H9 (cell line): ENCODE measurements at regions not wholly inside any gene's neighbourhood (a gene's known extent, or its start where the extent isn't known, plus 50 kb on each side); places are given as distances from the start of the nearest gene placed in this dataset.

Source experiments
- DNase-seq: peaks from one replicate; pipeline ENCODE4 v3.0.0-alpha.2; 2017
- H2AFZ ChIP-seq: one replicate; pipeline ENCODE4 v1.6.1; 2013; ENCODE audit warnings: mild to moderate bottlenecking, low read length, control low read depth, moderate library complexity
- H2AK5ac ChIP-seq: 2 replicates; pipeline ENCODE4 v1.6.1; 2013; ENCODE audit warnings: low read length, control low read depth, mixed read lengths; ENCODE audit not compliant: insufficient read length
- H2BK120ac ChIP-seq: one replicate; pipeline ENCODE4 v1.6.1; 2013; ENCODE audit warnings: low read depth, mild to moderate bottlenecking, low read length, control low read depth, inconsistent platforms; ENCODE audit not compliant: poor library complexity, severe bottlenecking
- H2BK12ac ChIP-seq: 2 replicates; pipeline ENCODE4 v1.6.1; 2013; ENCODE audit warnings: low read length, control low read depth, mixed read lengths, low read depth; ENCODE audit not compliant: insufficient read length
- H2BK15ac ChIP-seq: 2 replicates; pipeline ENCODE4 v1.6.1; 2013; ENCODE audit warnings: low read depth, low read length, control low read depth
- H2BK20ac ChIP-seq: one replicate; pipeline ENCODE4 v1.6.1; 2013; ENCODE audit warnings: low read depth, mild to moderate bottlenecking, low read length, control low read depth, inconsistent platforms; ENCODE audit not compliant: poor library complexity, severe bottlenecking
- H2BK5ac ChIP-seq: 2 replicates; pipeline ENCODE4 v1.6.1; 2013; ENCODE audit warnings: low read length, control low read depth, mixed read lengths; ENCODE audit not compliant: insufficient read length
- H3K14ac ChIP-seq: 2 replicates; pipeline ENCODE4 v1.6.1; 2013; ENCODE audit warnings: low read length, control low read depth; ENCODE audit not compliant: insufficient read depth
- H3K18ac ChIP-seq: 2 replicates; pipeline ENCODE4 v1.6.1; 2013; ENCODE audit warnings: low read depth, mild to moderate bottlenecking, mixed read lengths, low read length, control low read depth; ENCODE audit not compliant: insufficient read length
- H3K23ac ChIP-seq: 2 replicates; pipeline ENCODE4 v1.6.1; 2013; ENCODE audit warnings: low read length, control low read depth, mixed read lengths, low read depth; ENCODE audit not compliant: insufficient read length
- H3K23me2 ChIP-seq: 2 replicates; pipeline ENCODE4 v1.6.1; 2013; ENCODE audit warnings: low read depth, mild to moderate bottlenecking, mixed read lengths, low read length, control low read depth; ENCODE audit not compliant: insufficient read length, poor library complexity, severe bottlenecking
- H3K27ac ChIP-seq: 2 replicates; pipeline ENCODE4 v1.5.1; 2013; ENCODE audit warnings: low read length, control low read depth, mixed read lengths, low read depth; ENCODE audit not compliant: insufficient read length
- H3K27me3 ChIP-seq: 2 replicates; pipeline ENCODE4 v1.6.1; 2013; ENCODE audit warnings: low read length, control low read depth, inconsistent platforms; ENCODE audit not compliant: insufficient read depth
- H3K4ac ChIP-seq: 2 replicates; pipeline ENCODE4 v1.6.1; 2013; ENCODE audit warnings: low read depth, mild to moderate bottlenecking, control low read depth, inconsistent platforms, low read length, moderate library complexity
- H3K4me1 ChIP-seq: 2 replicates; pipeline ENCODE4 v1.6.1; 2013; ENCODE audit warnings: low read length, control low read depth, inconsistent platforms; ENCODE audit not compliant: insufficient read depth
- H3K4me2 ChIP-seq: 2 replicates; pipeline ENCODE4 v1.6.1; 2013; ENCODE audit warnings: low read length, control low read depth, mixed read lengths; ENCODE audit not compliant: insufficient read length, insufficient read depth
- H3K56ac ChIP-seq: 2 replicates; pipeline ENCODE4 v1.6.1; 2013; ENCODE audit warnings: low read depth, mild to moderate bottlenecking, mixed read lengths, low read length, control low read depth; ENCODE audit not compliant: insufficient read length
- H3K79me1 ChIP-seq: 2 replicates; pipeline ENCODE4 v1.6.1; 2013; ENCODE audit warnings: low read depth, mild to moderate bottlenecking, moderate library complexity, low read length, control low read depth, inconsistent platforms; ENCODE audit not compliant: insufficient read depth, poor library complexity, severe bottlenecking
- H3K79me2 ChIP-seq: 2 replicates; pipeline ENCODE4 v1.6.1; 2013; ENCODE audit warnings: low read length, control low read depth, inconsistent platforms; ENCODE audit not compliant: insufficient read depth
- H3K9ac ChIP-seq: 2 replicates; pipeline ENCODE4 v1.6.1; 2013; ENCODE audit warnings: low read length, control low read depth, mixed read lengths; ENCODE audit not compliant: insufficient read length; ENCODE audit errors: extremely low read depth
- H3K9me3 ChIP-seq: one replicate; pipeline ENCODE4 v1.6.1; 2013; ENCODE audit warnings: low read depth, low read length, inconsistent platforms; ENCODE audit not compliant: control insufficient read depth
- H3T11ph ChIP-seq: one replicate; pipeline ENCODE4 v1.6.1; 2013; ENCODE audit warnings: mild to moderate bottlenecking, low read length, control low read depth, inconsistent platforms
- H4K20me1 ChIP-seq: one replicate; pipeline ENCODE4 v1.6.1; 2013; ENCODE audit not compliant: control insufficient read depth, insufficient read length, insufficient read depth
- H4K5ac ChIP-seq: 2 replicates; pipeline ENCODE4 v1.6.1; 2013; ENCODE audit warnings: low read depth, mild to moderate bottlenecking, mixed read lengths, low read length, control low read depth; ENCODE audit not compliant: insufficient read length
- H4K8ac ChIP-seq: replicated peaks from 2 replicates; pipeline ENCODE4 v1.6.1; 2013; ENCODE audit warnings: low read length, control low read depth, mixed read lengths, low read depth; ENCODE audit not compliant: insufficient read length
- H4K91ac ChIP-seq: 2 replicates; pipeline ENCODE4 v1.6.1; 2013; ENCODE audit warnings: low read depth, mild to moderate bottlenecking, moderate library complexity, mixed read lengths, low read length, control low read depth; ENCODE audit not compliant: insufficient read length
- H3K27ac Mint-ChIP-seq, 3 experiments: 2 replicates in 2 of 3; 3 replicates in 1 of 3; pipeline ENCODE4 v1.8.0; 2020 to 2021; ENCODE audit warnings: mixed read lengths in 3 of 3, mild to moderate bottlenecking in 1 of 3, moderate library complexity in 1 of 3
- H3K27me3 Mint-ChIP-seq: 2 replicates; pipeline ENCODE4 v1.8.0; 2021; ENCODE audit warnings: low read depth, mild to moderate bottlenecking, moderate library complexity, mixed read lengths
- H3K36me3 Mint-ChIP-seq, 3 experiments: 2 replicates in 2 of 3; 3 replicates in 1 of 3; pipeline ENCODE4 v1.8.0; 2020 to 2021; ENCODE audit warnings: low read depth in 3 of 3, mixed read lengths in 3 of 3; ENCODE audit not compliant: insufficient read depth in 1 of 3
- H3K4me1 Mint-ChIP-seq, 2 experiments: 2 replicates each; pipeline ENCODE4 v1.8.0; 2020; ENCODE audit warnings: mixed read lengths in 2 of 2
- H3K4me3 Mint-ChIP-seq, 2 experiments: 2 replicates in 1 of 2; 3 replicates in 1 of 2; pipeline ENCODE4 v1.8.0; 2020 to 2021; ENCODE audit warnings: mild to moderate bottlenecking in 2 of 2, mixed read lengths in 2 of 2, moderate library complexity in 1 of 2
- H3K9me3 Mint-ChIP-seq, 2 experiments: 2 replicates in 1 of 2; 3 replicates in 1 of 2; pipeline ENCODE4 v1.8.0; 2020; ENCODE audit warnings: mild to moderate bottlenecking in 2 of 2, mixed read lengths in 2 of 2, moderate library complexity in 1 of 2
- WGBS: extraction: QIAGEN DNeasy Blood & Tissue Kit; methylation state at CpG from one replicate; pipeline ENCODE4 v1.1.7; 2013; ENCODE audit warnings: missing lambda C conversion rate, low lambda C conversion rate, mixed read lengths; ENCODE audit not compliant: insufficient read length; ENCODE audit errors: extremely low coverage; 5-methylcytosine and 5-hydroxymethylcytosine counted together
- TF ChIP-seq, protein P1 (sequence below): fragments of 200-600 bp; sonication (generic); conservative IDR thresholded peaks from 3 replicates; pipeline ENCODE4 v1.8.0; 2021; ENCODE audit warnings: antibody characterized with exemption, mild to moderate bottlenecking

DNA sequence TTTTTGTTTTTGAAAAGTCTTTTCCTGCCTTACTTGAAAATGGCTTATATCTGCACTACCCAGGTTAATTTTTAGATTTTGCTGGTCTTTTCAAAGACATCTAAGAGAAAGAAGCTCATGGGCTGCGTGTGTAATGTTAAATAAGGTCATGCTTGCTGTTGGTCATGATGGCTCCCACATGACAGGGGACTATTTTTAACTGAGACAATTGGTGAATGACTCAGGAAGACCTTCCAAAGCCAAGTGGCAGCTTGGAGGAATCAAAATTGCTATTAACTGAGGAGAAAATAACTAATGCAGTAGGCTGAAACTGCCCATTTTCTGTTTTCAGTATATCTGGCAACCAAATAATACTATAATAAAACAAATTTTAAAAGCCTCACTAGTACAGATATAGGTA is 117.1 kb upstream of the SPAG17 start:
- Histone ChIP-seq H2BK120ac (no peak overlapping the region), H3K14ac (no peak overlapping the region), H3K23me2 (no peaks in the 10 kb centered on the region), H3K4me1 (peaks cover 5% of the 10 kb centered on the region; the same call in 1 of the 2 replicates), H2BK20ac (no peak overlapping the region), H3K56ac (no peak overlapping the region), H2BK12ac (no peak overlapping the region), H3K4me2 (no peak overlapping the region), H3K18ac (no peak overlapping the region), H2BK15ac (no peak overlapping the region), H2BK5ac (no peak overlapping the region), H3T11ph (no peak overlapping the region), H4K20me1 (no peaks in the 10 kb centered on the region), H3K9me3 (no peaks in the 10 kb centered on the region), H2AK5ac (no peak overlapping the region), H2AFZ (no peak overlapping the region), H3K9ac (no peak overlapping the region), H3K4ac (no peak overlapping the region), H3K79me1 (no peaks in the 10 kb centered on the region), H4K91ac (no peak overlapping the region), H3K23ac (no peak overlapping the region), H3K27me3 (no peaks in the 10 kb centered on the region), H3K79me2 (no peaks in the 10 kb centered on the region), H3K27ac (no peak overlapping the region), H4K5ac (no peak overlapping the region), H4K8ac (no peak overlapping the region)
- H3K27me3 Mint-ChIP-seq: no peaks in the 10 kb centered on the region; the same call in 1 of the 2 replicates
- DNase-seq: no peak
- H3K36me3 Mint-ChIP-seq: no peaks in the 10 kb centered on the region
- TF ChIP-seq, protein P1, sequence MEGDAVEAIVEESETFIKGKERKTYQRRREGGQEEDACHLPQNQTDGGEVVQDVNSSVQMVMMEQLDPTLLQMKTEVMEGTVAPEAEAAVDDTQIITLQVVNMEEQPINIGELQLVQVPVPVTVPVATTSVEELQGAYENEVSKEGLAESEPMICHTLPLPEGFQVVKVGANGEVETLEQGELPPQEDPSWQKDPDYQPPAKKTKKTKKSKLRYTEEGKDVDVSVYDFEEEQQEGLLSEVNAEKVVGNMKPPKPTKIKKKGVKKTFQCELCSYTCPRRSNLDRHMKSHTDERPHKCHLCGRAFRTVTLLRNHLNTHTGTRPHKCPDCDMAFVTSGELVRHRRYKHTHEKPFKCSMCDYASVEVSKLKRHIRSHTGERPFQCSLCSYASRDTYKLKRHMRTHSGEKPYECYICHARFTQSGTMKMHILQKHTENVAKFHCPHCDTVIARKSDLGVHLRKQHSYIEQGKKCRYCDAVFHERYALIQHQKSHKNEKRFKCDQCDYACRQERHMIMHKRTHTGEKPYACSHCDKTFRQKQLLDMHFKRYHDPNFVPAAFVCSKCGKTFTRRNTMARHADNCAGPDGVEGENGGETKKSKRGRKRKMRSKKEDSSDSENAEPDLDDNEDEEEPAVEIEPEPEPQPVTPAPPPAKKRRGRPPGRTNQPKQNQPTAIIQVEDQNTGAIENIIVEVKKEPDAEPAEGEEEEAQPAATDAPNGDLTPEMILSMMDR: no peak
- H3K4me3 Mint-ChIP-seq: no peak overlapping the region
- WGBS: no CpG with 5 or more reads among the region's 1 CpG
- no peaks in the 10 kb centered on the region for H3K9me3 Mint-ChIP-seq
- H3K4me1 Mint-ChIP-seq: peaks cover 43 to 49% of the 10 kb centered on the region in 2 experiments
- H3K27ac Mint-ChIP-seq: no peak overlapping the region; a peak in 1 of 7 replicates
